ENCODE measurements at regions not wholly inside any gene's neighbourhood (a gene's known extent, or its start where the extent isn't known, plus 50 kb on each side); places are given as distances from the start of the nearest gene placed in this dataset.

GRCh38 chr5:144581044-144581443 is 410.4 kb downstream of the KCTD16 start:
- no peak for DNase-seq

- DNase-seq: no peak
Observed at GRCh38 chr5:144577676-144578075, 407.0 kb downstream of the KCTD16 start.

GRCh38 chr5:144575736-144576135 is 405.1 kb downstream of the KCTD16 start:
- no peak for DNase-seq

GRCh38 chr5:144567421-144567780 is 396.7 kb downstream of the KCTD16 start:
- no peak for DNase-seq

- no peak for DNase-seq
Observed at GRCh38 chr5:144566747-144567420, 396.2 kb downstream of the KCTD16 start.

GRCh38 chr5:144549580-144549979 is 378.9 kb downstream of the KCTD16 start:
- no peak for DNase-seq

- DNase-seq: no peak
Observed at GRCh38 chr5:144548936-144549335, 378.3 kb downstream of the KCTD16 start.

- no peak for DNase-seq
Observed at GRCh38 chr5:144547098-144547499, 376.4 kb downstream of the KCTD16 start.

- DNase-seq: no peak
Observed at GRCh38 chr5:144538845-144539244, 368.2 kb downstream of the KCTD16 start.
